Astrocyte (in vitro differentiated cells and primary cell): ENCODE measurements at regions not wholly inside any gene's neighbourhood (a gene's known extent, or its start where the extent isn't known, plus 50 kb on each side); places are given as distances from the start of the nearest gene placed in this dataset.

Source experiments
- DNase-seq: peaks from one replicate; pipeline ENCODE4 v3.0.0-alpha.2; 2010; ENCODE audit warnings: low read depth
- FAIRE-seq: peaks from 2 replicates; lab custom pipeline; 2011; peaks lifted over from hg19 to GRCh38; lab: Jason Lieb, UNC
- H2AFZ ChIP-seq: 2 replicates; pipeline ENCODE4 v1.6.0; 2012; ENCODE audit warnings: low read depth, low read length, inconsistent platforms
- H3K27ac ChIP-seq: 2 replicates; pipeline ENCODE4 v1.5.1; 2011; ENCODE audit warnings: low read depth, low read length, inconsistent platforms
- H3K27me3 ChIP-seq: 2 replicates; pipeline ENCODE4 v1.6.0; 2011; ENCODE audit warnings: low read length, inconsistent platforms; ENCODE audit not compliant: insufficient read depth
- H3K36me3 ChIP-seq: 2 replicates; pipeline ENCODE4 v1.5.1; 2011; ENCODE audit warnings: low read length, inconsistent platforms; ENCODE audit not compliant: insufficient read depth
- H3K4me1 ChIP-seq: 2 replicates; pipeline ENCODE4 v1.5.1; 2011; ENCODE audit warnings: low read length, inconsistent platforms; ENCODE audit not compliant: insufficient read depth
- H3K4me2 ChIP-seq: 2 replicates; pipeline ENCODE4 v1.6.0; 2012; ENCODE audit warnings: low read length, inconsistent platforms
- H3K4me3 ChIP-seq: 2 replicates; pipeline ENCODE4 v1.5.1; 2011; ENCODE audit warnings: low read depth, mild to moderate bottlenecking, low read length, inconsistent platforms; ENCODE audit not compliant: insufficient read depth
- H3K79me2 ChIP-seq: 2 replicates; pipeline ENCODE4 v1.6.0; 2012; ENCODE audit warnings: mild to moderate bottlenecking, low read length, inconsistent platforms; ENCODE audit not compliant: insufficient read depth
- H3K9ac ChIP-seq: 2 replicates; pipeline ENCODE4 v1.6.0; 2012; ENCODE audit warnings: mild to moderate bottlenecking, low read length, inconsistent platforms
- H3K9me3 ChIP-seq: 2 replicates; pipeline ENCODE4 v1.5.1; 2012; ENCODE audit warnings: low read depth, mild to moderate bottlenecking, low read length, inconsistent platforms; ENCODE audit not compliant: insufficient read depth
- H4K20me1 ChIP-seq: 2 replicates; pipeline ENCODE4 v1.6.0; 2012; ENCODE audit warnings: low read length, inconsistent platforms; ENCODE audit not compliant: insufficient read depth
- H3K27ac Mint-ChIP-seq: one replicate; pipeline ENCODE4 v1.8.0; 2021; ENCODE audit warnings: mild to moderate bottlenecking, mixed read lengths; ENCODE audit not compliant: unreplicated experiment
- H3K27me3 Mint-ChIP-seq: one replicate; pipeline ENCODE4 v1.8.0; 2021; ENCODE audit warnings: low read depth, mixed read lengths; ENCODE audit not compliant: unreplicated experiment
- H3K36me3 Mint-ChIP-seq: one replicate; pipeline ENCODE4 v1.8.0; 2021; ENCODE audit warnings: low read depth, mixed read lengths; ENCODE audit not compliant: unreplicated experiment
- H3K4me1 Mint-ChIP-seq: one replicate; pipeline ENCODE4 v1.8.0; 2021; ENCODE audit warnings: low read depth, mixed read lengths; ENCODE audit not compliant: unreplicated experiment
- H3K4me3 Mint-ChIP-seq: one replicate; pipeline ENCODE4 v1.8.0; 2021; ENCODE audit warnings: mild to moderate bottlenecking, moderate library complexity, mixed read lengths; ENCODE audit not compliant: unreplicated experiment
- H3K9me3 Mint-ChIP-seq: one replicate; pipeline ENCODE4 v1.8.0; 2021; ENCODE audit warnings: mild to moderate bottlenecking, mixed read lengths; ENCODE audit not compliant: unreplicated experiment
- CTCF ChIP-seq: IDR thresholded peaks from 2 replicates; pipeline ENCODE4 v1.5.1; 2011; ENCODE audit warnings: low read depth, mild to moderate bottlenecking, inconsistent platforms, low read length, moderate library complexity; ENCODE audit not compliant: insufficient read depth
- EZH2 ChIP-seq: IDR thresholded peaks from 2 replicates; pipeline ENCODE4 v1.6.1; 2012; ENCODE audit warnings: mild to moderate bottlenecking, low read length, inconsistent platforms; ENCODE audit not compliant: insufficient read depth

- H3K27me3 ChIP-seq = no peaks in the 10 kb centered on the region
- H3K79me2 ChIP-seq = no peaks in the 10 kb centered on the region
- no peak overlapping the region for H3K4me3 ChIP-seq
- no peak for TF ChIP-seq CTCF
- TF ChIP-seq EZH2 = no peak
- H3K4me1 Mint-ChIP-seq = peaks cover 6% of the 10 kb centered on the region
- no peak overlapping the region for H2AFZ ChIP-seq
- H3K9me3 Mint-ChIP-seq = peaks cover 4% of the 10 kb centered on the region
- H3K9ac ChIP-seq = no peak overlapping the region
- H3K27me3 Mint-ChIP-seq = no peaks in the 10 kb centered on the region
- no peak overlapping the region for H3K27ac Mint-ChIP-seq
- H3K36me3 ChIP-seq = no peaks in the 10 kb centered on the region
- no peaks in the 10 kb centered on the region for H3K9me3 ChIP-seq
- no peaks in the 10 kb centered on the region for H3K4me1 ChIP-seq
- no peak overlapping the region for H3K4me2 ChIP-seq
- no peaks in the 10 kb centered on the region for H3K36me3 Mint-ChIP-seq
- no peak overlapping the region for H3K4me3 Mint-ChIP-seq
- H3K27ac ChIP-seq = no peak overlapping the region
- DNase-seq (no peak), FAIRE-seq (no peak)
- H4K20me1 ChIP-seq = no peaks in the 10 kb centered on the region
Measured at GRCh38 chr16:73997971-73998370, 298.6 kb upstream of the PSMD7 start.

- H3K9me3 Mint-ChIP-seq = peaks cover 2% of the 10 kb centered on the region
Measured at GRCh38 chr16:73997340-73997711, 299.3 kb upstream of the PSMD7 start.

More at GRCh38 chr16:73997340-73997711, 299.3 kb upstream of the PSMD7 start:
- Histone ChIP-seq H3K79me2 (no peaks in the 10 kb centered on the region), H3K4me3 (no peak overlapping the region), H3K27ac (no peak overlapping the region), H3K9ac (no peak overlapping the region), H3K4me2 (no peak overlapping the region), H3K4me1 (no peaks in the 10 kb centered on the region), H3K9me3 (no peaks in the 10 kb centered on the region), H3K27me3 (no peaks in the 10 kb centered on the region), H2AFZ (no peak overlapping the region), H4K20me1 (no peaks in the 10 kb centered on the region), H3K36me3 (no peaks in the 10 kb centered on the region)
- DNase-seq (no peak), FAIRE-seq (no peak)
- no peaks in the 10 kb centered on the region for H3K36me3 Mint-ChIP-seq
- no peak overlapping the region for H3K27ac Mint-ChIP-seq
- H3K4me3 Mint-ChIP-seq = no peak overlapping the region
- no peaks in the 10 kb centered on the region for H3K27me3 Mint-ChIP-seq
- TF ChIP-seq CTCF (no peak), EZH2 (no peak)
- H3K4me1 Mint-ChIP-seq = peaks cover 6% of the 10 kb centered on the region
